Vagina (tissue), 2 donors: ENCODE measurements at regions not wholly inside any gene's neighbourhood (a gene's known extent, or its start where the extent isn't known, plus 50 kb on each side); places are given as distances from the start of the nearest gene placed in this dataset.

Experiments
- DNase-seq, 2 donors: peaks; one replicate each; pipeline ENCODE4 v3.0.0-alpha.2; 2017; ENCODE audit errors: extremely low spot score in 2 of 2
- H3K27ac ChIP-seq: fragments of 200-600 bp; sonication (generic); one replicate; pipeline ENCODE4 v1.5.1; 2019
- H3K27me3 ChIP-seq: fragments of 200-600 bp; sonication (generic); one replicate; pipeline ENCODE4 v1.5.1; 2019
- H3K36me3 ChIP-seq, 2 donors: fragments of 200-600 bp; sonication (generic); one replicate each; pipeline ENCODE4 v1.5.1; 2017 to 2019
- H3K4me1 ChIP-seq: fragments of 200-600 bp; sonication (generic); one replicate; pipeline ENCODE4 v1.5.1; 2019
- H3K4me3 ChIP-seq, 2 donors: fragments of 200-600 bp; sonication (generic); 1 replicate in 1 of 2; 2 replicates in 1 of 2; pipeline ENCODE4 v1.5.1; 2016 to 2019
- H3K9me3 ChIP-seq: fragments of 200-600 bp; sonication (generic); one replicate; pipeline ENCODE4 v1.5.1; 2019
- POLR2A ChIP-seq, 2 donors: fragments of 450-650 bp; IDR thresholded peaks; one replicate each; pipeline ENCODE4 v1.6.1; 2017; ENCODE audit warnings: antibody characterized with exemption in 2 of 2, mild to moderate bottlenecking in 2 of 2, moderate library complexity in 2 of 2
- POLR2AphosphoS5 ChIP-seq, 2 donors: sonication (generic); formaldehyde crosslinking; IDR thresholded peaks; one replicate each; pipeline ENCODE4 v1.9.0; 2017; ENCODE audit warnings: antibody characterized with exemption in 2 of 2, mild to moderate bottlenecking in 2 of 2, low read depth in 1 of 2; ENCODE audit not compliant: insufficient read depth in 1 of 2
- intact Hi-C: fragments of 100-400 bp; cut with DNase I; formaldehyde crosslinking; loops from one replicate; pipeline ENCODE4 v1.15.1; 2023
- TF ChIP-seq, protein P1 (sequence below), 3 experiments: fragments of 450-650 bp in 2 of 3; fragments of 200-600 bp in 1 of 3; sonication (generic) in 1 of 3; IDR thresholded peaks; one replicate each; pipeline ENCODE4 v1.5.1; 2017 to 2019; ENCODE audit warnings: antibody characterized with exemption in 3 of 3, mild to moderate bottlenecking in 2 of 3, moderate library complexity in 2 of 3

DNA sequence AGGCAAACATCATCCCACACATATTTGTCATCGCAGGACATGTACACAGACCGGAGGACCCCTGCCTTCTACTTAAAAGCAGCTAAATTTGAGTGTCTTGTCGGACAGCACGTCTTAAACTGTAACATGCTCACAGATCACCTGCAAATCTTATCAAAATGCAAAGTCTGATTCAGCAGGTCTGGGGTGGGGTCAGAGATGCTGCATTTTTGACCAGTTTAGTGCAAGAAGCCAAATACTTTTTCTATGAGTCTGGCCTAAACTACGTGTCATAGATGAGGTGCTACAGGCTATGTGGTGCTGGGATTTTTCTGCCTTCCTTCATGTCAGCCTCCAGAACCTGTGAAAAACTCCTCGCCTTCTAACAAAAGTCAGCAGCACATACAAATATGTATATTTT, 178.8 kb upstream of the LHX5 start:
- intact Hi-C loops = no loop called here
- Histone ChIP-seq H3K27ac (no peak overlapping the region), H3K27me3 (no peaks in the 10 kb centered on the region), H3K36me3 (no peaks in the 10 kb centered on the region), H3K4me3 (no peak overlapping the region), H3K9me3 (no peaks in the 10 kb centered on the region), H3K4me1 (no peaks in the 10 kb centered on the region)
- TF ChIP-seq POLR2AphosphoS5 (IDR thresholded peaks at IDR 0.05; ENCODE audit: insufficient read depth in 1 of 2, low read depth in 1 of 2) (no peak), POLR2A (IDR thresholded peaks at IDR 0.05) (no peak)
- TF ChIP-seq, protein P1, sequence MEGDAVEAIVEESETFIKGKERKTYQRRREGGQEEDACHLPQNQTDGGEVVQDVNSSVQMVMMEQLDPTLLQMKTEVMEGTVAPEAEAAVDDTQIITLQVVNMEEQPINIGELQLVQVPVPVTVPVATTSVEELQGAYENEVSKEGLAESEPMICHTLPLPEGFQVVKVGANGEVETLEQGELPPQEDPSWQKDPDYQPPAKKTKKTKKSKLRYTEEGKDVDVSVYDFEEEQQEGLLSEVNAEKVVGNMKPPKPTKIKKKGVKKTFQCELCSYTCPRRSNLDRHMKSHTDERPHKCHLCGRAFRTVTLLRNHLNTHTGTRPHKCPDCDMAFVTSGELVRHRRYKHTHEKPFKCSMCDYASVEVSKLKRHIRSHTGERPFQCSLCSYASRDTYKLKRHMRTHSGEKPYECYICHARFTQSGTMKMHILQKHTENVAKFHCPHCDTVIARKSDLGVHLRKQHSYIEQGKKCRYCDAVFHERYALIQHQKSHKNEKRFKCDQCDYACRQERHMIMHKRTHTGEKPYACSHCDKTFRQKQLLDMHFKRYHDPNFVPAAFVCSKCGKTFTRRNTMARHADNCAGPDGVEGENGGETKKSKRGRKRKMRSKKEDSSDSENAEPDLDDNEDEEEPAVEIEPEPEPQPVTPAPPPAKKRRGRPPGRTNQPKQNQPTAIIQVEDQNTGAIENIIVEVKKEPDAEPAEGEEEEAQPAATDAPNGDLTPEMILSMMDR (IDR thresholded peaks at IDR 0.05) = no peak
- no peak for DNase-seq

DNA sequence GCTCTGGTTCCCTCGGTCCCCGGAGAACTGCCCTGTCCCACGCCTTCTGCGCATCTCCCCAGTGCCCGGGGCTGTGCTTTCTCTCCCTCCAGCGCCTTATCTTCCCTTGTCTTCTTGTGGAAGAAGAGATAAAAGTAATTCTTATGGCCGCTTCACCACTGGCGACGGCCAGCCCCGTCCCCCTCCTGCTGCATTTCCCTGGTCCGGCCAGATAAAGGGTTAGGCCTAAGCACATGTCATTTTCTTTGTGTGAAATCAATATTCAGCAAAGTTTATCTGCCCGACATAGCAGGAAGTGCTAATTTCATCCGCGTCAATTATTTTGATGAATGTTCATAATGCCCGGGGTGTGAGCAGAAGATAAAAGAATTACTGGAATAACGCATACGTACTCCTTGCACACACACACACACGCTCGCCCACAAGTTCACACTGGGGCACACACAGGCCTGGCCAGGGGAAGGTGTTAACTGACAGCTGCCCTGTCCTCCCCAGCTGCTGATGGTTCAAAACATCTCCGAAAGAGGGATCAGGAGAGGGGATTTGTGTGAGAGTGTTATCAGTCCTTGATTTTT, 177.7 kb upstream of the LHX5 start:
- Histone ChIP-seq H3K27me3 (no peaks in the 10 kb centered on the region), H3K4me3 (no peak overlapping the region), H3K4me1 (no peaks in the 10 kb centered on the region), H3K9me3 (no peaks in the 10 kb centered on the region), H3K27ac (no peak overlapping the region), H3K36me3 (no peaks in the 10 kb centered on the region)
- TF ChIP-seq, protein P1 (IDR thresholded peaks at IDR 0.05) = no peak
- TF ChIP-seq POLR2A (IDR thresholded peaks at IDR 0.05) (no peak), POLR2AphosphoS5 (IDR thresholded peaks at IDR 0.05; ENCODE audit: insufficient read depth in 1 of 2, low read depth in 1 of 2) (no peak)
- DNase-seq = no peak
- intact Hi-C loops = no loop called here

DNA sequence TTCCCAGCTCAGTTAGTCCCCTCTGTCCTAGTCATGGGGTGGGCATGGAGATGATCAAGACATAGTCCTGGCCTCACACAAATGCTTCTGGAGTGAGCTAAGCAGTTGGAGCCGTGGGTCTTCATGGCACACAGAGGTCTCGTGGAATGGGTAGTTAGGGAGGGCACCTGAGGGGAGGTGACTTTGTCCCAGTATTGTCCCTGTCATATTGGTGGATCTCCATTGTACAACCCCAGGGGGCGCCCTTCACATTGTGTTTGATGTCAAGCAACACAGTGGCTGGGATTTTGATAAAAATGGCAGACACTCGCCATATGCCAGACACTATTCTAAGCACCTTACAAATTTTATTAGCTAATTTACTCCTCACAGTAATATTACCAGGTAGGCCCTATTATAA, 175.4 kb upstream of the LHX5 start:
- no peaks in the 10 kb centered on the region for H3K36me3 ChIP-seq
- no peak for DNase-seq
- no peaks in the 10 kb centered on the region for H3K27me3 ChIP-seq
- no peak overlapping the region for H3K4me3 ChIP-seq
- H3K27ac ChIP-seq = no peak overlapping the region
- intact Hi-C loops = no loop called here
- H3K9me3 ChIP-seq = no peaks in the 10 kb centered on the region
- H3K4me1 ChIP-seq = no peaks in the 10 kb centered on the region
- TF ChIP-seq POLR2AphosphoS5 (IDR thresholded peaks at IDR 0.05; ENCODE audit: insufficient read depth in 1 of 2, low read depth in 1 of 2) (no peak), POLR2A (IDR thresholded peaks at IDR 0.05) (no peak)
- TF ChIP-seq, protein P1 (IDR thresholded peaks at IDR 0.05) = no peak

DNA sequence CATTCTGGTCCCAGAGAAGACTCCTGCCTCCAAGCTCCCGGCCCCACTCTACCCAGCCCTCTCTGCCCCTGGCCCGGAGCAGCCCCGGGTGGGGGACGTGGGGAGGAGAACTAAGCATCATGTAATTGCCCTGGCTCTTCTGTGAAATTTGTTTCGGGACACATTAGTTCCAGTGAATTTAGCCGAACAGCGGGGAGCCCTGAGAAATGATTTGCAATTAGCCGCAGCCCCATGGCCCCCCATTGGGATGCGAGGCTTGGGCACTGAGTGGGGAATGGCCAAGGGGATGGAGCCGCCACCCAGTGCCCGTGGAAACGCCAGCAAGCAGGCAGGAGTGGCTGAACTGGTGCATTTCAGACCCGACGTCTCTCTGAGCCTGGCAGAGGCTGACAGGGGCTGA, 173.9 kb upstream of the LHX5 start:
- no peaks in the 10 kb centered on the region for H3K36me3 ChIP-seq
- no peaks in the 10 kb centered on the region for H3K27me3 ChIP-seq
- H3K4me1 ChIP-seq = no peaks in the 10 kb centered on the region
- no peak for TF ChIP-seq POLR2AphosphoS5 (IDR thresholded peaks at IDR 0.05; ENCODE audit: insufficient read depth in 1 of 2, low read depth in 1 of 2)
- no peak for TF ChIP-seq POLR2A (IDR thresholded peaks at IDR 0.05)
- TF ChIP-seq, protein P1 (IDR thresholded peaks at IDR 0.05) = no peak
- no peak overlapping the region for H3K4me3 ChIP-seq
- H3K9me3 ChIP-seq = no peaks in the 10 kb centered on the region
- no peak overlapping the region for H3K27ac ChIP-seq
- no peak for DNase-seq
- intact Hi-C loops = no loop called here

DNA sequence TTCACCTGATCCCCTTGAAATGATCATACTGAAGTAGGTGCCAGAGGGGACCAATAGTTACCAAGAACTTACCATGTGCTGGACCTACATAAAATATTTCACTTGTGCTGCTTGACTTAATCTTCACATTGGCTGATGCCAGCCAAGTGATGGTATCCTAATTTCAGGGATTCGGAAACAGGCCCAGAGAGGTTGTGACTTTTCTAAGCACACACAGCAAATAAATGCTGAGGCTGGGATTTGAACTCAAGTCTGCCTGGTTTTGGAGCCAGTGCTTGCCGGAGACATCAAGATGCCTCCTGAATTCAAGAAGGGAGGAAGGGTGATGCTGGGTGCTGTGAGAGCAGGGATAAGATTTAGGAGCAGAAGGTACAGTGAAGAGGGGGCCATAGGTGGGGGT, 173.5 kb upstream of the LHX5 start:
- Histone ChIP-seq H3K27ac (no peak overlapping the region), H3K36me3 (no peaks in the 10 kb centered on the region), H3K4me1 (no peaks in the 10 kb centered on the region), H3K9me3 (no peaks in the 10 kb centered on the region), H3K4me3 (no peak overlapping the region), H3K27me3 (no peaks in the 10 kb centered on the region)
- TF ChIP-seq, protein P1 (IDR thresholded peaks at IDR 0.05) = no peak
- TF ChIP-seq POLR2A (IDR thresholded peaks at IDR 0.05) (no peak), POLR2AphosphoS5 (IDR thresholded peaks at IDR 0.05; ENCODE audit: insufficient read depth in 1 of 2, low read depth in 1 of 2) (no peak)
- intact Hi-C loops = no loop called here
- no peak for DNase-seq
